ENCODE measurements at regions not wholly inside any gene's neighbourhood (a gene's known extent, or its start where the extent isn't known, plus 50 kb on each side); places are given as distances from the start of the nearest gene placed in this dataset.

DNA sequence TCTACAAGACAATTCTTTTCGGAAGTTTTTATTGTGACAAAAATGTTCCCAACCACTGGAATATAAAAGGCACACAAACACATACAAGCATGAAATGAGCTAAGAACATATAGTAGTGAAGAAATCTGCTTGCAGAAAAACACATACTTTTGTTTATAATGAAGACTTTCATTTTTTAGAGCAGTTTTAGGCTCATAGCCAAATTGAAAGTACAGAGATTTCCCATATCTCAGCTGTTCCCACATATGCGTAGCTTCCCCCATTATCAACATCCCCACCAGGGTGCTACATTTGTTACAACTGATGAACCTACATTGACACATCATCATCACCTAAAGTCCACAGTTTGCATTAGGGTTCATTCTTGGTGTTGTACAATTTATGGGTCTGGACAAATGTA lies 249.4 kb downstream of the KCTD12 start:
- H4K20me1 ChIP-seq (ENCODE audit: control insufficient read depth, extremely low read depth, insufficient read depth, low read length): no peaks in the 10 kb centered on the region
- H3K9ac ChIP-seq (ENCODE audit: control insufficient read depth, extremely low read depth, insufficient read depth, low read length): no peak overlapping the region
- no peaks in the 10 kb centered on the region for H3K9me1 ChIP-seq (ENCODE audit: control insufficient read depth, extremely low read depth, insufficient read depth, low read length)
- peaks cover 2% of the 10 kb centered on the region for H3K27me3 ChIP-seq (ENCODE audit: control insufficient read depth, extremely low read depth, insufficient read depth, low read length)
- TF ChIP-seq EZH2 (IDR thresholded peaks at IDR 0.05; ENCODE audit: low read length): no peak
- TF ChIP-seq, protein P1, sequence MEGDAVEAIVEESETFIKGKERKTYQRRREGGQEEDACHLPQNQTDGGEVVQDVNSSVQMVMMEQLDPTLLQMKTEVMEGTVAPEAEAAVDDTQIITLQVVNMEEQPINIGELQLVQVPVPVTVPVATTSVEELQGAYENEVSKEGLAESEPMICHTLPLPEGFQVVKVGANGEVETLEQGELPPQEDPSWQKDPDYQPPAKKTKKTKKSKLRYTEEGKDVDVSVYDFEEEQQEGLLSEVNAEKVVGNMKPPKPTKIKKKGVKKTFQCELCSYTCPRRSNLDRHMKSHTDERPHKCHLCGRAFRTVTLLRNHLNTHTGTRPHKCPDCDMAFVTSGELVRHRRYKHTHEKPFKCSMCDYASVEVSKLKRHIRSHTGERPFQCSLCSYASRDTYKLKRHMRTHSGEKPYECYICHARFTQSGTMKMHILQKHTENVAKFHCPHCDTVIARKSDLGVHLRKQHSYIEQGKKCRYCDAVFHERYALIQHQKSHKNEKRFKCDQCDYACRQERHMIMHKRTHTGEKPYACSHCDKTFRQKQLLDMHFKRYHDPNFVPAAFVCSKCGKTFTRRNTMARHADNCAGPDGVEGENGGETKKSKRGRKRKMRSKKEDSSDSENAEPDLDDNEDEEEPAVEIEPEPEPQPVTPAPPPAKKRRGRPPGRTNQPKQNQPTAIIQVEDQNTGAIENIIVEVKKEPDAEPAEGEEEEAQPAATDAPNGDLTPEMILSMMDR (optimal IDR thresholded peaks at IDR 0.05 in 1 of 3, IDR thresholded peaks at IDR 0.05 in 1 of 3, conservative IDR thresholded peaks at IDR 0.05 in 1 of 3; ENCODE audit: extremely low read depth in 1 of 3, insufficient read depth in 2 of 3, low read length in 3 of 3): no peak
- no peaks in the 10 kb centered on the region for H3K4me1 ChIP-seq (ENCODE audit: control insufficient read depth, extremely low read depth, insufficient read depth, low read length)
- no peak overlapping the region for H3K4me2 ChIP-seq (ENCODE audit: control insufficient read depth, extremely low read depth, insufficient read depth, low read depth, low read length)
- no peak overlapping the region for H3K27ac ChIP-seq (ENCODE audit: control insufficient read depth, insufficient read depth, low read length)
- no peak overlapping the region for H3K4me3 ChIP-seq (ENCODE audit: control insufficient read depth in 2 of 3, extremely low read depth in 1 of 3, insufficient read depth in 2 of 3, low read depth in 1 of 3, low read length in 3 of 3)
- no peak overlapping the region for H2AFZ ChIP-seq (ENCODE audit: control insufficient read depth, low read length)
- no peaks in the 10 kb centered on the region for H3K36me3 ChIP-seq (ENCODE audit: control insufficient read depth in 2 of 2, extremely low read depth in 1 of 2, insufficient read depth in 2 of 2, low read length in 2 of 2)
- dilution Hi-C loops (cut with MboI; ENCODE audit: extremely low pct_ligation_motif_present, low sequenced_read_pairs): no loop called here
- no peaks in the 10 kb centered on the region for H3K9me3 ChIP-seq (ENCODE audit: control insufficient read depth, low read depth, low read length)
- DNase-seq (ENCODE audit: low read depth, low spot score) (no peak), FAIRE-seq (no peak)
- no peaks in the 10 kb centered on the region for H3K79me2 ChIP-seq (ENCODE audit: control insufficient read depth, insufficient read depth, low read length)

DNA sequence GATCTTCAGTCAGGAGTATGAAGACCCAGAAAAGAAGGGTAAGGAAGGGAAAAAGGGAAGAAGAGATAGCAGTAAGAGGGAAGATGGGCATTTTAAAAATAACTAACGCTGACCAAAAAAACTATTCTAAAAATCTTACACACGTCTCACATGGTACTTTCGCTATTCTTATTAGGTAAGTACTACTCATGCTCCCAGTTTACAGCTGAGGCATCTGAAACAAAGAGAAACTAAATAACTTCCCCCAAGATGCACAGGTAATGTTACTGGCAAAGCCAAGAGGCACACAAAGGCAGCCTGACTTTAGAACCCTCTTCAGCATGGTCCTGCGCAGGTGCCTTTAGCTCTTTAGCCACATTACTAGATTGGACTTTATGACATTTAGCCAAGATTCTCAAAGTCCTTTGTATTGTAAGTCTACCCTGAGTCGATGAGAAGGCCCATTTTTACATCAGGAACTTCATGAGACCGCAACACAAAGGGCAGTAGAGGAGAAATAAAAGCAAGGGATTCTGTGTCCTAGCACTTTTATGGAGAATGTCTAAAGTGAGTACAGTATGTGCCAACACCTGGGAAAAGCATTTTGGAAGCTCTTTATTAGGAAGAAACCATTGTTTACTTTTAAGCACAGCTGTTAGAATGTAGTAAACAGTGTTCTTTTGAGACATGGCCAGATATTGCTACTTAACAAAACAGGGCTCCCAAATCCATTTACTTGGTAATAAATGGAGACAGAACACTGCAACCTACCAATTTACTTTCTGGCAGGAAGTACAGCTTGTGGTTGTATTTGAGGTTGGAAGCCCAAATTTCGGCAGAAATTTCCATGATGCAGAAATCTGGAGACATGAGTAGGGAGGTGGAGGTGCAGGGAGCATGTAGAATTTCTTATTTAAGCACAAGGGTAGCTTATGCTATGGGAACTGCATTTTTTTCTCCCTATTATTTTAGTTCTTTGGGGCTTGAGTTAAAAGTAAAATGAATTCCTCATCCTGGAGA lies 250.7 kb downstream of the KCTD12 start:
- Histone ChIP-seq H3K27ac (ENCODE audit: control insufficient read depth, insufficient read depth, low read length) (no peak overlapping the region), H3K4me2 (ENCODE audit: control insufficient read depth, extremely low read depth, insufficient read depth, low read depth, low read length) (no peak overlapping the region), H3K4me3 (ENCODE audit: control insufficient read depth in 2 of 3, extremely low read depth in 1 of 3, insufficient read depth in 2 of 3, low read depth in 1 of 3, low read length in 3 of 3) (no peak overlapping the region), H3K79me2 (ENCODE audit: control insufficient read depth, insufficient read depth, low read length) (no peaks in the 10 kb centered on the region), H3K9me3 (ENCODE audit: control insufficient read depth, low read depth, low read length) (no peaks in the 10 kb centered on the region), H4K20me1 (ENCODE audit: control insufficient read depth, extremely low read depth, insufficient read depth, low read length) (no peaks in the 10 kb centered on the region), H3K9ac (ENCODE audit: control insufficient read depth, extremely low read depth, insufficient read depth, low read length) (no peak overlapping the region), H3K36me3 (ENCODE audit: control insufficient read depth in 2 of 2, extremely low read depth in 1 of 2, insufficient read depth in 2 of 2, low read length in 2 of 2) (no peaks in the 10 kb centered on the region), H2AFZ (ENCODE audit: control insufficient read depth, low read length) (no peak overlapping the region), H3K9me1 (ENCODE audit: control insufficient read depth, extremely low read depth, insufficient read depth, low read length) (no peaks in the 10 kb centered on the region), H3K27me3 (ENCODE audit: control insufficient read depth, extremely low read depth, insufficient read depth, low read length) (peaks cover 2% of the 10 kb centered on the region), H3K4me1 (ENCODE audit: control insufficient read depth, extremely low read depth, insufficient read depth, low read length) (no peaks in the 10 kb centered on the region)
- DNase-seq (ENCODE audit: low read depth, low spot score) (no peak), FAIRE-seq (no peak)
- dilution Hi-C loops (cut with MboI; ENCODE audit: extremely low pct_ligation_motif_present, low sequenced_read_pairs): no loop called here
- TF ChIP-seq, protein P1 (optimal IDR thresholded peaks at IDR 0.05 in 1 of 3, IDR thresholded peaks at IDR 0.05 in 1 of 3, conservative IDR thresholded peaks at IDR 0.05 in 1 of 3; ENCODE audit: extremely low read depth in 1 of 3, insufficient read depth in 2 of 3, low read length in 3 of 3): no peak
- no peak for TF ChIP-seq EZH2 (IDR thresholded peaks at IDR 0.05; ENCODE audit: low read length)
